GM19351 (cell line): ENCODE measurements at regions not wholly inside any gene's neighbourhood (a gene's known extent, or its start where the extent isn't known, plus 50 kb on each side); places are given as distances from the start of the nearest gene placed in this dataset.
"Not testable (repeated sequence)": the region's sequence is repeated elsewhere in the genome, so short reads cannot be mapped to it uniquely, and the experiment has no call there.

ENCODE experiments used
- ATAC-seq: cut with Tn5 transposase; IDR thresholded peaks from one replicate; pipeline ENCODE4 v1.9.1; 2021; ENCODE audit warnings: mild to moderate bottlenecking, moderate library complexity; ENCODE audit not compliant: unreplicated experiment

DNA sequence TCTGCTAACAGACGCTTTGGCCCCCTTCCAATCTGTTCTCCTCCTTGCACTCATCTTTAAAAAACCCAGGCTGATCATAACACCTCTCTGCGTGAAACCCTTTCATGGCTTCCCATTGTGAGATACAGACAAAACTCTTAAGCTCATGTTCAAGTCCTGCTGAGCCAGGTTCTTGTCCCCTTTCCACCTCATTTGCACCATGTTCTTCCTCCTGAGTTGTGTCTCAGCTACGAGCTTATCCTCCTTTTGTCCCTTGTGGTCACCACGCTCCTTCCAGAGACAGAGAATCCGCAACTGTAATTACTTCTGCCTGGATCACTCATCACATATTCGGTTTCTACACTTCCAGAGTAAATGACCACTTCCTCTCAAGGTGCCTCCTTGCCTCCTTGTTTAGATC, 238.8 kb downstream of the ACTR3 start:
- ATAC-seq, result no peak

DNA sequence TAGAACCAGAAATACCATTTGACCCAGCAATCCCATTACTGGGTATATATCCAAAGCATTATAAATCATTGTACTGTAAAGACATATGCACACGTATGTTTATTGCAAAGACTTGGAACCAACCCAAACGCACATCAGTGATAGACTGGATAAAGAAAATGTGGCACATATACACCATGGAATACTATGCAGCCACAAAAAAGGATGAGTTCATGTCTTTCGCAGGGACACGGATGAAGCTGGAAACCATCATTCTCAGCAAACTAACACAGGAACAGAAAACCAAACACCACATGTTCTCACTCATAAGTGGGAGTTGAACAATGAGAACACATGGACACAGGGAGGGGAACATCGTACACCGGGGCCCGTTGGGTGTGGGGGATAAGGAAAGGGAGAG, 242.2 kb downstream of the ACTR3 start:
- not testable (repeated sequence) for ATAC-seq

DNA sequence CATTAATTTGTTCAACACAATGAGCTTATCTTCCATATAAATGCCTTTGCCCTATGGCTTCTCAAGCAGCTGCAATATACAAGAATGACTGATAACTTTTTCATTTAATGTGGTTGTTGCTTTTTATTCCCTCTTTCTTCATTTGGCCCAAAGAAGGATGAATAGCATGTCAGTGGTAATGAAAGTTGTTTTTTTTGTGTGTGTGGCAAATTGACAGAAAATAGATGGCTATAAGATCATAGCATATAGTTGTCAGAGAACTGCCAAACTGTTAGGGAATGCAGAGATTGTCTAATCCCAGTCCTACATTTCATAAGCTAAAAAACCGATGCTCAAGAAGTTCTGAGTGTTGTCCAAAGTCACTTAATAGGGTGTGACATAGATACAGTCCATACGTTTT, 244.3 kb downstream of the ACTR3 start:
- ATAC-seq, result no peak

DNA sequence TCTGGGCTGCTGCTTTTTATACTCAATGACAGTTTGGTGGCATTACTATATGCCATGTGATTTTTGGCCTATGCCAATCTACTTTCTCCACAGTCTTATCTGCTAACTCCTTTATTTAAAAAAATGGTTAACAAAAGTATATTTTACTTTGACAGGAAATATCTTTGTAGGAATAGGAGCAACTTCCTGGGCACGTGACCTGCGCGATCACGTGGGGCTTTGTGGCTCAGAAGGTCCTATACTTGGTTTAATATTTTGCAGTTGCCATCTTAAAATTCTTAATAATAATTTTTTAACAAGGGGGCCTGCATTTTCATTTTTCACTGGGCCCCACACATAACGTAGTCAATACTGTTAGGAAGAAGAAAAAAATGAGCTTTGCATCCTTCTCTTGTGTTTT, 249.7 kb downstream of the ACTR3 start:
- no peak for ATAC-seq

DNA sequence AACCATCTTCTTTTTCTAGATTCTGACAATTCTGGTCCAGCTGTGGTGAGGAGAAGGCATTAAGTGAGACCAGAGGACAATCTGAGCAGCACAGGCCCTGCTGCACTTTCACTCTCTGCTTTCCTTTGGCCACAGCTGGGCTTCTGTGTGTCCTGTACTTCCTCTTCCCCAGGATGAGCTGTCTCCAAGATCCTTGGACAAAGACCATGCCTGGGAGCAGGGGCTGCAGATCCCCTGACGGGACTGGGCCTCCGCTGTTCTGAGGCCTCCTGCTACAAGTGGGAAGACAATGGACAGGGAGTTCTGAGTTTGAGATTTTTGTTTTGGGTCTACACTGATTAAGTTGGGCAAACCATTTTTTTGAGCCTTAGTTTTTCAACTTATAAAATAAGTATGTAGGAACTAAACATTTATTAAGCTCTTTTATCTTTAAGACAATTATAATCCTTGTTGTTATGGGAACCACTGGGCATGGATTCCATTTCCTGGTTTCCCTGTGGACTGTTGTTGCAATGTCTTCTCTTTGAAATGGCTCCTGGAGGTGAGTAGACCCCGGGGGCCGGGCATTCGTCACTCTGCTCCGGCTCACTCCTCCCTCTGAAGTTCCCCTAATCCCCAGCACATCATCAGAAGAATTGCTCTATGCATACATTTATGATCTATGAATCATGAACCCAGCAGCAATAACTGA, 266.6 kb downstream of the ACTR3 start:
- ATAC-seq, result no peak

DNA sequence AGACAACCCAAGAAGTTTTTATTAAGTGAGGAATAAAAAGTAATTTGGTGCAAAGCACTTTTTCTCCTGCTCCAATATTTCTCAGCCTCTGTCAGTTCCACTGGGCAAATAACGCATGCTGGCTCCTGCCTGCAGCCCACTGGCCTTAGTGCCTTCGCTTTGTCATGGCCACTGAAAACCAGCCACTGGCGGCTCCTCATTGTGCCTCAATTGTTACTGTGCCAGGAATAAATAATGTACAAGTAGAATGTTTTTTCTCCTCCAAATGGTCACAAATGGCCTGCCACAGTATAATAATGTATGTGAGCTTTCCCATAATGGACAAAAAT, 267.1 kb downstream of the ACTR3 start:
- no peak for ATAC-seq

GRCh38 chr2:114160263-114160981, 270.5 kb downstream of the ACTR3 start:
- ATAC-seq, result no peak

DNA sequence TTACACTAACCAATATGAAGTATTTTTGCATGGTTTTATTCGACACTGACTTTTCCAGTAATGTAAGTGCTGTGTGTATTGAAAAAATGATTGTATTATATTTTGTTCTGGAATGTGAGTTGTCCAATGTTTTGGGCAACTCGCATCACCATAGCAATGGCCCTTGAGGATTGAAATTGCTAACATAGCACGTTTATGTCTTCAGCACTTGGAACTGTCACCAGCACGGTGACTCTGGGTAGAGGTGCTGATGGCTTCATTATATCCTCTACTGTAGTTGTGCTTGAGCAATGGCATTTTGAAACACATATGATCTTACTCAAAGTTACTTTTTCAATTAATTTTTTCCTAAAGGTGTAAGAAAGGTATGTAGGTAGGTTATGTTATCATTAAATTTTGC, 271.5 kb downstream of the ACTR3 start:
- no peak for ATAC-seq

DNA sequence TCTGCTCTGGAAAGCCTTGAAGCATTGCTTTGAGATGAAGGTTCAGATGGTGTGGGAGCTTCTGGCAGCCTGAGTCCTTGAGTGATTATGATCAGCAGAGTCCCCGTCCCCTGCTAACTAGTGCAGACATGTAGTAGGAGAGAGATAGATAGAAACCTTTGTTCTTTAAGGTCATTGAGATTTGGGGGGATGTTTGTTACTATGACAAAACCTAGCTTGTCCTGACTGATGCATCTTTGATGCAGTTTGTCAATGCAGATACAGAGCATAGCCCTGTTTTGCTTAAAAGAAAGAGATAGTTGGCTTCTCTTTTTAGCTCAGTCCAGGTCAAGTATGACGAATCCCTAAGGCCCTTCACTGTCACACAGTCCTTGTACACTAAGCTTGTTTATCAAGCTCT, 274.6 kb upstream of the DPP10 start:
- ATAC-seq, result no peak

- no peak for ATAC-seq
These were observed 272.4 kb upstream of the DPP10 start for GRCh38 chr2:114170070-114170469.

GRCh38 chr2:114175507-114175906, 266.9 kb upstream of the DPP10 start:
- ATAC-seq, result no peak

DNA sequence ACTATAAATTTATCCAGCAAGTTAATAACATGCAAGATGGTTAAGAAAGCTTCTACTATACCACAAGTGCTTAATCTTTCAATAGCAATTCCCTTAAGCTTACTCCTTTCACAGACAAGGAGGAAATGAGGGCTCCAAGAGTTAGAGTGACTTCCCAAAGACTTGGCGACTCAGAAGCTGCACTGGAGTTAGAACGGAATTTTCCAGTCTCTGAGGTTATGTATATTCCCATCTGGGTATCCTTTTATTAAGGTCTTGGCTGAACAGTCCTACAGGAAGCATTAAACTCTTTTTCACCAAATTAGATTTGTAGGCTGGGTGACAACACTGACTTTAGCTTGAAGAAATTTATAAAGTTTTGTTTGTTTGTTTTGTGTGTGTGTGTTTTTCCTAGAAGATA, 256.9 kb upstream of the DPP10 start:
- ATAC-seq, result no peak

- ATAC-seq, result no peak
These were observed 250.1 kb upstream of the DPP10 start for GRCh38 chr2:114192362-114192761.

DNA sequence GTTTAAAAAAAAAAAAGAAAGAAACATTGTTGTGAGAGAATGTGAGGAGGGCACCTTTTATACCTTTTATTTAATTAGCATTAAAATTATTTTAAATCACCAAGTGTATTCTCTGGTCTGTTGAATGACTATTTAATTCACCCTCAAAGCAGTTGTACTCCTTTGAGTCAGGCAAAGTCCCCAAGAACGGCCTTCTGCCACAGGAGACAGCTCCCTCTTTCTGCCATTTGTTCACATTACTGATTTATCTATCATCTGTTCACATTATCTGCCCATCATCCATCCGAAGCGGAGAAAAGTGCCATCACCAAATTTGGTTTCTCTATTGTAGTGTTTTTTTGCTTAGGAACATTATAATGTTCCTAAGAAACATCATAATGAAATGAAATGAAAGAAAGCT, 240.7 kb upstream of the DPP10 start:
- ATAC-seq, result no peak

GRCh38 chr2:114203679-114204078, 238.8 kb upstream of the DPP10 start:
- no peak for ATAC-seq

DNA sequence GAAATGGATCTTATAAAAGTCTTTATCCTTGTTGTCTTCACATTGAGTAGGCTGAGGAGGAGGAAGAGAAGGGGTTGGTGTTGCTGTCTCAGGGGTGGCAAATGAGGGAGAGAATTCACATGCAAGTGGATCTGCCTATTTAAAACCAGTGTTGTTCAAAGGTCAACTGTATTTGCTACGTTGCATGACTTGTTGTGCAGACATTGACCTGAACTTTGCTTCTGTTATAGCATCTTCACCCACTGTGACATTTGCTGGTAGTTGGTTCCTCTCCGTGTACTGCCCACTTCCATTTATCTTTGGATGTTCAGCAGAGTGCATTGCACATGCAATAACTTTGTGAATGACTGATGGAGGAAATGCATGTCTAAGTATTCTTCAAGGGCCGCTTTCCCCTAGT, 228.6 kb upstream of the DPP10 start:
- ATAC-seq, result no peak

GRCh38 chr2:114218383-114218782, 224.1 kb upstream of the DPP10 start:
- no peak for ATAC-seq

DNA sequence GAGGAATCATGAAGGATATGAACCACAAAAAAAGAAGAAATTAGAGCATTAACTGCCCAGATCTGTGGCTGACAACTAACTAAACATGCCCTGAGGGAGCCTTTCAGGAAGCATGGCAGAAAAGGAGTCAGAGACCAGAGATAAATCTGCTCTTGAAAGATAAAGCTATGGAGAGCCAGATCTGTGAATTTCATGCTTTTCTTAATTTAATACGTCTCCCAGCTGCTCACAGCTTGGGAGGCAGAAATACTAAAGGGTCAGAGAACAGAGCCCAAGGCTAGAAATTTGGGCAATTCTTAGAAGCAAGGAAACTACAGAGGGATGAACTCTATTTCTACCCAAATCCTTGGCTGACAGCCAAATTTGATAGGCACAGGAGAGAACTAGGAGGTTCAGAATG, 223.0 kb upstream of the DPP10 start:
- no peak for ATAC-seq

- ATAC-seq, result no peak
These were observed 220.1 kb upstream of the DPP10 start for GRCh38 chr2:114222344-114222743.

DNA sequence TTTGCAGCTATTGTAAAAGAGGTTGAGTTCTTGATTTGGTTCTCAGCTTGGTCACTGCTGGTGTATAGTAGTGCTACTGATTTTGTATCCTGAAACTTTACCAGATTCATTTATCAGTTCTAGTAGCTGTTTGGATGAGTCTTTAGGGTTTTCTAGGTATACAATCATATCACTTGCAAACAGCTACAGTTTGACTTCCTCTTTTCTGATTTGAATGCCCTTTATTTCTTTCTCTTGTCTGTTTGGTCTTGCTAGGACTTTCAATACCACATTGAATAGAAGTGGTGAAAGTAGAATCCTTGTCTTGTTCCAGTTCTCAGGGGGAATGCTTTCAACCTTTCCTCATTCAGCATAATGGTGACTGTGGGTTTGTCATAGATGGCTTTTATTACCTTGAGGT, 210.5 kb upstream of the DPP10 start:
- no peak for ATAC-seq

DNA sequence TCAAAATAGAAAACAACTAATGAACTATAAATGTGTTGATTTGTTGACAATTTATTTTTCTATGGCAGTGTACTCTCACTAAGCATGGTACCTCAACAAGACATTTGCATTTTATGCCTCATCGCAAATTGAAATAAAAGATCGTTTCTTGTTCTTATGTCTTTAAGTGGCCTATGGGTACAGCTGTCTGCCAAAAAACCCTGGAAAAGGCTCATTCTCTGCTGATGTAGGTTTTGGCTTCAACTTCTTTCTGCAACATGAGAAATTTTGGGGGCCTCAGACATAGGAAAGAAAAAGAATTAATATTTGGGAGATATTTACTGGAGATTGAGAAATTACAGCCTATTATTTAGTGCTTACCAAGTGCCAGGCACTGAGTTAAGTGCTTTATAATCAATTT, 205.1 kb upstream of the DPP10 start:
- ATAC-seq, result no peak

DNA sequence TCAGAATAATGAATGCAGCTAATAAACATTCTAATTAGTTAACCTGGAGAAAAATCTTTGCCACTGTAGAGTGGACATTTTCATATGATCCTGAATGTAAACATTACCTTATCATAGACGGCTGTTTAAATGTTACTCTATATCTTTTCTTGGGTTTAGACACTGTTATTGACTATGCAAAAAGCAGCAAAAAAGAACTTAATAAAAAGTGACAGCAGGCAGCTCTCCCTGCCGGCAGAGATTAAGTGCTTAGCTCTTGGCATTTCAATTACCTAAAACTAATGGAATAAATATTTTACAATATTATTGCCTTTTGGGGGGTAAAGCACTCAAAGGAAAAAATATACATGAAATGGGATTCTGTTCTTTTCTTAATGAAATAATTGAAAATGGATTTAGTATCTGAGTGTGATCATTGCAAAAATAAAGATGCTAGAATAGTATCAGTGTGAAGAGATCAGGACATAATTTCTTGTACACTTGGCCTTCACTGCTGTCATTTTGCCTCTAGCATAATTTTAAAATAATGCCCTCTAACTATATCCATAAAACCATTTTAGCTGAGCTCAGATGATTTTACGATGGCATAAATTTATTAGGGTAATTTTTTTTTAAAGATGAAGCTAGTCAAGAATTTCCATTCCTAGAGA, 203.4 kb upstream of the DPP10 start:
- no peak for ATAC-seq
